PC-9 (cell line): ENCODE measurements at regions not wholly inside any gene's neighbourhood (a gene's known extent, or its start where the extent isn't known, plus 50 kb on each side); places are given as distances from the start of the nearest gene placed in this dataset.

ENCODE experiments used
- BruUV-seq: library from RNA; stranded (reverse); fragments of 400-500 nt; replicated peaks from 2 replicates; lab custom pipeline; 2021; lab: Mats Ljungman, UMichigan
- CTCF ChIA-PET: fragments of 300-600 bp; sonication (Branson Sonifier 250); formaldehyde crosslinking; loops from one replicate; lab custom pipeline; 2022; ENCODE audit warnings: antibody characterized with exemption; lab: Charles Lee
- POLR2A ChIA-PET: fragments of 300-600 bp; sonication (Branson Sonifier 250); formaldehyde crosslinking; loops from one replicate; lab custom pipeline; 2022; ENCODE audit warnings: antibody characterized with exemption; ENCODE audit not compliant: unreplicated experiment; lab: Charles Lee
- DNase-seq, 2 experiments: peaks; one replicate each; pipeline versions ENCODE4 v3.0.0 to v3.0.0-alpha.2; 2015 to 2022; ENCODE audit warnings: mixed read lengths in 1 of 2
- H2AFZ ChIP-seq: fragments of 200-600 bp; sonication (generic); 2 replicates; pipeline ENCODE4 v1.8.1; 2017; ENCODE audit warnings: antibody characterized with exemption
- H3F3A ChIP-seq: fragments of 200-600 bp; sonication (generic); 2 replicates; pipeline ENCODE4 v1.8.1; 2017; ENCODE audit warnings: antibody characterized with exemption, mild to moderate bottlenecking, low read depth; ENCODE audit not compliant: insufficient read depth
- H3K27ac ChIP-seq: fragments of 200-600 bp; sonication (generic); 2 replicates; pipeline ENCODE4 v1.6.1; 2016; ENCODE audit warnings: mixed run types
- H3K27me3 ChIP-seq: fragments of 200-600 bp; sonication (generic); 2 replicates; pipeline ENCODE4 v1.6.1; 2016; ENCODE audit warnings: low read depth, mixed run types; ENCODE audit not compliant: insufficient read depth
- H3K36me3 ChIP-seq: fragments of 200-600 bp; sonication (generic); 2 replicates; pipeline ENCODE4 v1.6.1; 2016; ENCODE audit warnings: low read depth, mixed run types
- H3K4me1 ChIP-seq: fragments of 200-600 bp; sonication (generic); replicated peaks from 2 replicates; pipeline ENCODE4 v1.6.1; 2016; ENCODE audit warnings: mixed run types; ENCODE audit not compliant: insufficient read depth
- H3K4me2 ChIP-seq: fragments of 200-600 bp; sonication (generic); 2 replicates; pipeline ENCODE4 v1.6.1; 2017; ENCODE audit warnings: mixed run types
- H3K4me3 ChIP-seq: fragments of 200-600 bp; sonication (generic); 2 replicates; pipeline ENCODE4 v1.6.1; 2016; ENCODE audit warnings: mixed run types
- H3K79me2 ChIP-seq: fragments of 200-600 bp; sonication (generic); 2 replicates; pipeline ENCODE4 v1.6.1; 2017; ENCODE audit warnings: low read depth, mixed run types
- H3K9me2 ChIP-seq: fragments of 200-600 bp; sonication (generic); 2 replicates; pipeline ENCODE4 v1.8.1; 2017; ENCODE audit warnings: mild to moderate bottlenecking; ENCODE audit not compliant: insufficient read depth
- H3K9me3 ChIP-seq: fragments of 200-600 bp; sonication (generic); 2 replicates; pipeline ENCODE4 v1.8.1; 2016; ENCODE audit warnings: low read depth; ENCODE audit not compliant: insufficient read depth
- H4K20me1 ChIP-seq: fragments of 200-600 bp; sonication (generic); 2 replicates; pipeline ENCODE4 v1.8.1; 2017; ENCODE audit not compliant: insufficient read depth
- EZH2 ChIP-seq: fragments of 200-600 bp; sonication (generic); IDR thresholded peaks from 2 replicates; pipeline ENCODE4 v1.8.0; 2017; ENCODE audit warnings: antibody characterized with exemption, low read depth
- intact Hi-C: fragments of 100-400 bp; cut with micrococcal nuclease; formaldehyde crosslinking; loops from one replicate; pipeline ENCODE4 v1.10.0; 2022; ENCODE audit not compliant: unreplicated experiment
- TF ChIP-seq, protein P1 (sequence below): fragments of 200-600 bp; sonication (generic); conservative IDR thresholded peaks from 2 replicates; pipeline ENCODE4 v1.6.1; 2017; ENCODE audit warnings: mixed run types, antibody characterized with exemption, mild to moderate bottlenecking, moderate library complexity

GRCh38 chr11:19366992-19367709 lies 126.4 kb upstream of the E2F8 start:
- H3K4me2 ChIP-seq: no peak overlapping the region
- 0 out of 2 replicates have a peak, but pooled peaks cover 6% of the 10 kb centered on the region for H3K9me2 ChIP-seq
- H3K79me2 ChIP-seq: no peaks in the 10 kb centered on the region
- no peak overlapping the region for H2AFZ ChIP-seq
- no peak overlapping the region for H3K4me3 ChIP-seq
- peaks cover 57% of the 10 kb centered on the region for H3K4me1 ChIP-seq
- H4K20me1 ChIP-seq: no peaks in the 10 kb centered on the region
- TF ChIP-seq EZH2: no peak
- TF ChIP-seq, protein P1, sequence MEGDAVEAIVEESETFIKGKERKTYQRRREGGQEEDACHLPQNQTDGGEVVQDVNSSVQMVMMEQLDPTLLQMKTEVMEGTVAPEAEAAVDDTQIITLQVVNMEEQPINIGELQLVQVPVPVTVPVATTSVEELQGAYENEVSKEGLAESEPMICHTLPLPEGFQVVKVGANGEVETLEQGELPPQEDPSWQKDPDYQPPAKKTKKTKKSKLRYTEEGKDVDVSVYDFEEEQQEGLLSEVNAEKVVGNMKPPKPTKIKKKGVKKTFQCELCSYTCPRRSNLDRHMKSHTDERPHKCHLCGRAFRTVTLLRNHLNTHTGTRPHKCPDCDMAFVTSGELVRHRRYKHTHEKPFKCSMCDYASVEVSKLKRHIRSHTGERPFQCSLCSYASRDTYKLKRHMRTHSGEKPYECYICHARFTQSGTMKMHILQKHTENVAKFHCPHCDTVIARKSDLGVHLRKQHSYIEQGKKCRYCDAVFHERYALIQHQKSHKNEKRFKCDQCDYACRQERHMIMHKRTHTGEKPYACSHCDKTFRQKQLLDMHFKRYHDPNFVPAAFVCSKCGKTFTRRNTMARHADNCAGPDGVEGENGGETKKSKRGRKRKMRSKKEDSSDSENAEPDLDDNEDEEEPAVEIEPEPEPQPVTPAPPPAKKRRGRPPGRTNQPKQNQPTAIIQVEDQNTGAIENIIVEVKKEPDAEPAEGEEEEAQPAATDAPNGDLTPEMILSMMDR: no peak
- H3K36me3 ChIP-seq: no peaks in the 10 kb centered on the region
- H3K27me3 ChIP-seq: no peaks in the 10 kb centered on the region
- H3K27ac ChIP-seq: no peak overlapping the region
- no TSS peak for BruUV-seq
- ChIA-PET POLR2A (no interaction called here), CTCF (interaction anchor here (0.7 kb wide), 1 partner anchor 41 kb away, joined by 3 read pairs; no protein-coding TSS in a partner anchor)
- no peak for DNase-seq
- peaks cover 36% of the 10 kb centered on the region for H3F3A ChIP-seq
- intact Hi-C loops: no loop called here
- H3K9me3 ChIP-seq: no peaks in the 10 kb centered on the region

DNA sequence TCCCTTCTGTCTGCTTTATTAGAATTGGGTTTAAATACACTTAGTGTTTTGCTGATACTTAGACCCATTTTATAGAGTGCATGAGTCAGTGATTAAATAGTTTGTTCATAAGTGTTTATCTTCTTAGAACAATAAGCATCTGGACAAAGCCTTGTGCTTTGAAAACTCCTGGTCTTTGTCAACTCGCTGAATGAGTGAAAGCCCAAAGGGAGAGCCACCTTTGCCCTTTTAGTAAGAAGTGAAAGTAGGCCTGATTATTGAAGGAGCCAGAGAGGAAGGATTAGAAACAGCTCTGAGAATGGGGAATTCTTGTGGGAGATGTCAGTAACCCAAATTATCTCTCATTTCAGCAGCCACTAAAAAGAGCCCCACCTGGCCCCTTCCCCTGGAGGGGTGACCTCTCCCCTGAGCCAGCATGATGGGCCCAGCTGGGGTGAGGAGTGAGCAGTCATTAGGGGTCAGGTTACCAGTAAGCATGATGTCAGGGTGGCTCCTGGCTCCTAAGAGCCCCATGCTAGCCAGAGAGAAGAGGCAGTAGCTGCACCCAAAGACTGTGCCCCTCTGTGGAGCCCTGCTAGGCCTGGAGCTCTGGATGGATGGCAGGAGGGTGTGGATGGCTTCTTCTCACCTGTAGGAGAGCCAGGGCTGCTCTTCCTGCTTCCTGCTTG lies 125.1 kb upstream of the E2F8 start:
- Histone ChIP-seq H3K27me3 (no peaks in the 10 kb centered on the region), H4K20me1 (no peaks in the 10 kb centered on the region), H3F3A (peaks cover 27% of the 10 kb centered on the region), H3K4me2 (peak overlapping the region; percentile 29), H2AFZ (no peak overlapping the region), H3K9me2 (0 out of 2 replicates have a peak, but pooled peaks cover 6% of the 10 kb centered on the region), H3K79me2 (no peaks in the 10 kb centered on the region), H3K4me1 (peaks cover 44% of the 10 kb centered on the region), H3K27ac (peak overlapping the region; percentile 25), H3K4me3 (no peak overlapping the region), H3K36me3 (no peaks in the 10 kb centered on the region), H3K9me3 (no peaks in the 10 kb centered on the region)
- BruUV-seq: no TSS peak
- ChIA-PET CTCF (interaction anchor here (0.7 kb wide), 1 partner anchor 40 kb away, joined by 3 read pairs; no protein-coding TSS in a partner anchor), POLR2A (no interaction called here)
- TF ChIP-seq, protein P1: no peak
- TF ChIP-seq EZH2: no peak
- intact Hi-C loops: no loop called here
- DNase-seq: peak in 1 of 2 experiments; percentile 53

- no peak for TF ChIP-seq EZH2
- TF ChIP-seq, protein P1: no peak
- H3K9me2 ChIP-seq: no peaks in the 10 kb centered on the region
- no peaks in the 10 kb centered on the region for H3K4me1 ChIP-seq
- no peaks in the 10 kb centered on the region for H3K9me3 ChIP-seq
- no peaks in the 10 kb centered on the region for H3K79me2 ChIP-seq
- no peak overlapping the region for H3K27ac ChIP-seq
- no peaks in the 10 kb centered on the region for H3F3A ChIP-seq
- ChIA-PET CTCF (no interaction called here), POLR2A (no interaction called here)
- no peak overlapping the region for H2AFZ ChIP-seq
- H3K36me3 ChIP-seq: no peaks in the 10 kb centered on the region
- H3K4me3 ChIP-seq: no peak overlapping the region
- DNase-seq: no peak
- no peaks in the 10 kb centered on the region for H4K20me1 ChIP-seq
- H3K27me3 ChIP-seq: no peaks in the 10 kb centered on the region
- no TSS peak for BruUV-seq
- no peak overlapping the region for H3K4me2 ChIP-seq
- intact Hi-C loops: no loop called here
These were observed 118.7 kb upstream of the E2F8 start for GRCh38 chr11:19359221-19360000.
